AG20443 (cell line): ENCODE measurements at regions not wholly inside any gene's neighbourhood (a gene's known extent, or its start where the extent isn't known, plus 50 kb on each side); places are given as distances from the start of the nearest gene placed in this dataset.
"Not testable (repeated sequence)": the region's sequence is repeated elsewhere in the genome, so short reads cannot be mapped to it uniquely, and the experiment has no call there.

Experiments
- DNase-seq: peaks from one replicate; pipeline ENCODE4 v3.0.0; 2012; ENCODE audit warnings: low spot score, mixed read lengths

- DNase-seq = no peak
Measured at GRCh38 chr20:4344670-4345069, 95.6 kb upstream of the ADRA1D start.

DNA sequence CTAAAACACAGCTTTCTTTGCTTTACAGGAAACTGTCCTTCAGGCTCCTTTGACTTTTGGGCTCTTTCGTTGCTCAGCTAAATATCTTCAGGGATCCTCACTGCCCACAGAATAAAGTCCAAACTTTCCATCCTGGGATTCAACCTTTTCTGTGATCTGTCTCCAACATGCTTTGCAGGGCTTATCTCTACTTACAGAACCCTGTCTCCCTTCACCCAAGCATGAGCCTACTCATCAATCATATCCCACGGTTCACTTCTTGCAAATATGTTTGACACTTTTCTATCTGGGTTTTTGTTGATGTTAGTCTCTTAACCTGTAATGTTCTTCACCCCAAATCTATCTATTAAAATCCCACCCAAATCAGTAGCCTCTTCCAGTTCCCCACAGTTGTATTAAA lies 93.5 kb upstream of the ADRA1D start:
- DNase-seq = no peak

- peak; percentile 71 for DNase-seq
Measured at GRCh38 chr20:4341804-4342485, 92.9 kb upstream of the ADRA1D start.

DNA sequence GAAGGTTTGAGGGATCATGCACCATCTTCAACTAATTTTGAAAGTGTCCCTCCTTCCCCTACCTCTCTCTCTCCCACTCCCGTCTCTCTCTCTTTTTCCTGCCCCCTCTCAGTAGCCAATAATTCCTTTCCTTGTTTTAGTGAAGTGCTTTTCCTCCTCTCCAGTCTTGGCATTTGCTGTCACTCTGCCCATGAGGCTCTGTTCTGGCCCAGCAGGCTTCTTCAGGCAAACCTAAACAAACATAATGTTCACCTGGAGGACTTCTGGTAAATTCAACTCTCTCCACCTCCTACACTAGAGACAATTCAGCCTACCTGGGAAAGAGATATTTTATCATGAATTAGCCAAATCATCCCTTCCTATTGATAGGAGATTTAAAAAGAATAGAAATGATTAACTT lies 86.6 kb upstream of the ADRA1D start:
- no peak for DNase-seq

GRCh38 chr20:4332121-4332860 lies 83.2 kb upstream of the ADRA1D start:
- DNase-seq = no peak

DNA sequence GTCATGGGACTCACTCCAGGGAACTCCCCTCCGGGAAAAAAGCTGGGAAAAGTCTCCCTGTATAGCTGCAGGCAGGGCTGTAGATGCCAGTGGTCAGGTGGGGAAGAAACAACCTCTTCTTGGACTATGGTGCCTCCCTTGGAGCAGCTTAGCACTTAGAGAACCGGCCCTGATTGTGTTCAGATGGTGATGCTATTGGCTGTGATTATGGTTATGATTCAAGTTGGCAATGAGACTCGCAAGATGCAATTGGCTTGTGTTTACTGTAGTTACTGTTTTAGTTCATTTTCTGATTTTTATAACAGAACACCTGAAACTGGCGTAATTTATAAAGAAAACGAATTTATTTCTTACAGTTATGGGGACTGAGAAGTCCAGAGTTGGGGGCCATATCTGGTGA lies 80.9 kb upstream of the ADRA1D start:
- no peak for DNase-seq

DNA sequence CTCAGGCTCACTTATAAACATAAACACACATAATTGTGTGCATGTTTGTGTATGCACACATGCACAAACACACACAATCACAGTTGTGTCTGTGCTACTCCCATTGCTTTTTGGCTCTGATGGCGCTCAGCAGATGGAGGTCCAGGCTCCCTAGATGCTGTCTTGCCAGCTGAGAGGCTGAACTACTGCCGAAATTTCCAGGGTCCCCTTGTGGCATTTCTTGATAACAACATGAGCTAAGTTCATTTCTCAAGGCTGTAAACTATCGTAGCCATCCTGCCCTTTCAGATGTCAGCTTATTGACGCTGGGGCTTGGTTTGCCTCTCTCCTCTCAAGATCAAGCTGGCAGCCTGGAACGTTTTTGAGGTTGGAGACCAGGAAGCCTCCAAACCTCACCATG lies 80.1 kb upstream of the ADRA1D start:
- no peak for DNase-seq

- DNase-seq = no peak
Measured at GRCh38 chr20:4328541-4328940, 79.5 kb upstream of the ADRA1D start.

- no peak for DNase-seq
Measured at GRCh38 chr20:4327956-4328355, 78.9 kb upstream of the ADRA1D start.

DNA sequence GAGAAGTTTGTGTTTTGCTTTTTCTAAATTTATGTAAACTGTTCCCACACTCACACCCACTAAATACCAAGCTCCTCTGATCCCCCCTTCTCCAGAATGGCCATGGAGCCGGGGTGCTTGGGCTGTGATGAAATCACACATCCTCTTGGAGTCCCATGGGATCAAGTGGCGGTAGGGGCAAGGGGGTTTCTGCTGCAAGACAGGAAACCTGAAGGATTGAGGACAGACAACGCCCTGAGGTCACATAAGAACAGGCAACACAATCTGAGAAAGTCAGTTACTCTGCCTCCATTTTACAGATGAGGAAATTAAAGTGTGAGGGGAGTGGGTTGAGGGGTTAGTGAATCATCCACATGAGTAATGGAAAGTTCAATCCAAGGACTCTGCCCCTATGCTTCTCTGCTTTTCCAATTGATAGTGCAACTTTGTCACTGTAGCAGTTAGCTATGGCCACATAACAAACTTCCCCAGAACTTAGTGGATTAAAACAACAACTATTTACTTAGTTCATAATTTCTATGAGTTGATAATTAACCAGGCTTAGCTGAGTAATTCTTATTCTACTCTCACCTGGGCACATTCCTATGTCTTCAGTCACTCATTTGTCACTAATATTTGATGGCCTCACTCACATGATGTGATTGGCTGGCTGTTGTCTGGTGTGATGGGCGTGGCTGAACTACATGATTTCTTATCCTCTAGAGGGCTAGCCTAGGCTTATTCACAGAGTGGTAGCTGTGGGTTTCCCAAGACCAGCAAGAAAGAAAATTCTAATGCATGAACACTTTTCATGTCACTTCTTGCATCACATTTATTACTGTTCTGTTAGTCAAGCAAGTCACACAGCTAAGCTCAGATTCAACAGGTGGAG lies 77.3 kb upstream of the ADRA1D start:
- no peak for DNase-seq

- no peak for DNase-seq
Measured at GRCh38 chr20:4325548-4326187, 76.6 kb upstream of the ADRA1D start.

DNA sequence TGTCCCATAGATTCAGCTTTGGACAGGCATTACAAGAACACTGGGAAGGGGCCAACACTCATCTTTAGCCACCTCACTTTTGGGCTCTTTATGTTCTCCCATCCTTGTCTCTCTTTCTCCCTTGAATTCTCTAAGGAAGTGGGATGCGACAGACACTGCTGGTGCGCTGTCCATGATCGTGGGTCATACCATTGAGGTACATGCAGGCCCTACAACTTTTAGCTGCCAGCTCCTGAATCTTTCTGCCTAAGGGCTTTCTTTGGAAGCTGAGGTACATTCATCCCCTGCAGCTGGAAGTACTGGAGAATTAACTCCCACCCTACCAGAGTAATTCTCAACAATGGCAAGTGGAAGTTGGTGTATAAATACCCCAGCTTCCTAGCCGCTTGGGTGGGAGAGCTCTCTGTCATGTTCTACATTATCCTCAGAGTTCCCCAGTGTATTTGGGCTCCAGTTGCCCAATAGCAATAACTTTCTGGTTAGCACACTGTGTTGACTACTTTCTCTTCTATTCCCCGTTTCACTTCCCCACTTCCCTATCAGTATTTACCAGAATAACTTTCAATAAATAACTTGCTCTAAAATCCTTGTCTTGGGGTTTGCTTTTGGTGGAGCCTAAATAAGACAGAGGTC lies 75.6 kb upstream of the ADRA1D start:
- DNase-seq = no peak

- no peak for DNase-seq
Measured at GRCh38 chr20:4322499-4322898, 73.4 kb upstream of the ADRA1D start.

- DNase-seq = no peak
Measured at GRCh38 chr20:4320291-4320690, 71.2 kb upstream of the ADRA1D start.

DNA sequence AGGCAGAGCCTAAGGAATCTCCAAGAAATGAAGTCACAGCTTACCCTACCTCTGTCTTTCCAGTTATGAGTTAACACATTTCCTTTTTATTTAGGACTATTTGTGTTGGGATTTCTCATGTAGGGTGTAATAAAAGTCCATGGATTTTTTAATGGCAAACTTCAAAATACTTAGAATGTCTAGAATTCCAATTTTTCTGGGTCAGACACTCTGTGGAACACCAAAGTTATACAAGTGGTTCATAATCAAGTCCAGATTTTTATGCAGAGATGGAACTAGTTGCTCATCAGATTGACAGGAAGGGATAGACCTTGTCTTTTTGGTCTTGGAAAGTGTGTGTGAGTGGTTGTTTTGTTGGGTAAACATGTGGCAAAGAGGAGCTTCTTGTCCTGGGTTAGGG lies 69.8 kb upstream of the ADRA1D start:
- DNase-seq = peak; percentile 45

GRCh38 chr20:4310616-4311015 lies 61.5 kb upstream of the ADRA1D start:
- not testable (repeated sequence) for DNase-seq

DNA sequence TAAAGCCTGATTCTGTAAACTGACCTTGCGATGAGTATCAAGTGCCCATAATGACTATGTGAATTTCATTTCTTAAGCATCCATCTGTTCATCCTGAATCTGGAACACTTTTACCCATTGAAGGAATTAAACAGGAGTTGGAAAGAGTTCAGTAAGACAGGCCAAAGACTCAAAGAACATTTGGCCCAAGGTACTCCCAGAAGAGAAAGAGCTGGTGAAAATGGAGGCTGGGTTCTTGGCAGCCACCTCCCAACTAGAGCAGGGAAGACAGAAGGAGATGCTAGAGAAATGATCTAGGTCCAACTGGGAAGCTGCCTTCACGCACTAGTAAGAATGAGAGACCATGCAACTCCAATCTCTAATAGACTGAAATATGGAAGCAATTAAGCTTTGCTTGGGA lies 57.1 kb upstream of the ADRA1D start:
- no peak for DNase-seq

DNA sequence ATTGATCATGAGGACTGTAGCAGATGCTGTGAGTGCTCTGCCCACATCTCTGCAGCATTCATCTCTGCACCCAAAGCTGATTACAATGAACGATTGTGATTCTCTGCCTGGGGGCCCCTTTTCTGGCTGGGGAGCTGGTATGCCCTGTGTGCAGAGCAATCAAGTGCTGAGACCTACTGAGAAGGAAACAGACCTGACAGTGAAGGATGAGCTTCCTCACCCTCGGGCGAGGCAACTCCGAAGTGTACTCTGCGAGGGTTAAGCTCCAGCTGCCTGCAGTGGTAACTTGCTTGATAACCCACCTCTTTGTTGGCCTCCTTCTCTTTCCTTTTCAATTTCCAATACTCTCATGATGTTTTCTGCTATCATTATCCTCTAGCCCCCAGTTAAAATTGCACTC lies 56.0 kb upstream of the ADRA1D start:
- no peak for DNase-seq

GRCh38 chr20:4304601-4305000 lies 55.5 kb upstream of the ADRA1D start:
- no peak for DNase-seq

GRCh38 chr20:4303136-4303535 lies 54.0 kb upstream of the ADRA1D start:
- DNase-seq = no peak

GRCh38 chr20:4300921-4301320 lies 51.8 kb upstream of the ADRA1D start:
- no peak for DNase-seq

GRCh38 chr20:4300401-4300800 lies 51.3 kb upstream of the ADRA1D start:
- no peak for DNase-seq
